Left lung (tissue), 4 donors: ENCODE measurements at regions not wholly inside any gene's neighbourhood (a gene's known extent, or its start where the extent isn't known, plus 50 kb on each side); places are given as distances from the start of the nearest gene placed in this dataset.
"Not testable (repeated sequence)": the region's sequence is repeated elsewhere in the genome, so short reads cannot be mapped to it uniquely, and the experiment has no call there.

Experiments used
- ATAC-seq: fragments of 200-7000 bp; cut with Tn5 transposase; one replicate; pipeline ENCODE4 v1.9.1; 2020; ENCODE audit warnings: moderate library complexity
- DNase-seq, 4 donors: peaks; one replicate each; pipeline ENCODE4 v3.0.0-alpha.2; 2013 to 2020
- H3K27ac ChIP-seq, 2 donors: fragments of 200-600 bp; sonication (generic) in 1 of 2; one replicate each; pipeline versions ENCODE4 v1.5.0 to v1.8.0; 2020 to 2021
- H3K27me3 ChIP-seq, 2 donors: fragments of 200-600 bp; sonication (generic) in 1 of 2; one replicate each; pipeline versions ENCODE4 v1.5.0 to v1.8.0; 2020 to 2021
- H3K36me3 ChIP-seq, 2 donors: fragments of 200-600 bp; sonication (generic) in 1 of 2; one replicate each; pipeline versions ENCODE4 v1.5.0 to v1.8.0; 2020 to 2021
- H3K4me1 ChIP-seq, 2 donors: fragments of 200-600 bp; one replicate each; pipeline ENCODE4 v1.8.0; 2021
- H3K4me3 ChIP-seq, 2 donors: fragments of 200-600 bp; sonication (generic) in 1 of 2; one replicate each; pipeline versions ENCODE4 v1.5.0 to v1.8.0; 2020 to 2021; ENCODE audit warnings: mild to moderate bottlenecking in 1 of 2
- H3K9me3 ChIP-seq, 2 donors: fragments of 200-600 bp; sonication (generic) in 1 of 2; one replicate each; pipeline versions ENCODE4 v1.5.0 to v1.8.0; 2020 to 2021
- CTCF ChIP-seq, 2 donors: fragments of 200-600 bp; sonication (generic) in 1 of 2; IDR thresholded peaks; one replicate each; pipeline versions ENCODE4 v1.5.0 to v1.8.0; 2021; ENCODE audit warnings: antibody characterized with exemption in 2 of 2
- intact Hi-C, 2 donors: fragments of 100-400 bp; cut with DNase I; formaldehyde crosslinking; loops; one replicate each; pipeline versions ENCODE4 v1.11.2 to v1.14.2; 2022
- donor health status: DM: no; HTN: yes; CAD: no.
- donor health status: DM: no; HTN: no; CAD: no.

- no peak overlapping the region for H3K4me3 ChIP-seq
- ATAC-seq (no peak), DNase-seq (peak in 1 of 4 donors; percentile 8)
- TF ChIP-seq CTCF (IDR thresholded peaks at IDR 0.05), result no peak
- intact Hi-C loops, result no loop called here
- no peak overlapping the region for H3K27ac ChIP-seq
- H3K36me3 ChIP-seq, result no peaks in the 10 kb centered on the region
- H3K4me1 ChIP-seq, result no peaks in the 10 kb centered on the region
- no peaks in the 10 kb centered on the region for H3K27me3 ChIP-seq
- H3K9me3 ChIP-seq, result no peaks in the 10 kb centered on the region
Measured at GRCh38 chr11:82194521-82194920, 539.1 kb downstream of the FAM181B start.

GRCh38 chr11:82191695-82192094 lies 542.0 kb downstream of the FAM181B start:
- no peak for TF ChIP-seq CTCF (IDR thresholded peaks at IDR 0.05)

GRCh38 chr11:82185925-82186324 lies 547.7 kb downstream of the FAM181B start:
- H3K27me3 ChIP-seq, result no peaks in the 10 kb centered on the region
- peaks cover 0 to 2% of the 10 kb centered on the region in 2 donors for H3K9me3 ChIP-seq
- no peaks in the 10 kb centered on the region for H3K4me1 ChIP-seq
- intact Hi-C loops, result no loop called here
- no peak for ATAC-seq
- DNase-seq, result no peak
- no peak overlapping the region for H3K4me3 ChIP-seq
- no peaks in the 10 kb centered on the region for H3K36me3 ChIP-seq
- no peak overlapping the region for H3K27ac ChIP-seq
- no peak for TF ChIP-seq CTCF (IDR thresholded peaks at IDR 0.05)

More at GRCh38 chr11:82191695-82192094, 542.0 kb downstream of the FAM181B start:
- DNase-seq (peak in 1 of 4 donors; percentile 13), ATAC-seq (no peak)
- no peaks in the 10 kb centered on the region for H3K9me3 ChIP-seq
- H3K4me1 ChIP-seq, result no peaks in the 10 kb centered on the region
- intact Hi-C loops, result no loop called here
- no peak overlapping the region for H3K27ac ChIP-seq
- no peak overlapping the region for H3K4me3 ChIP-seq
- H3K36me3 ChIP-seq, result no peaks in the 10 kb centered on the region
- H3K27me3 ChIP-seq, result no peaks in the 10 kb centered on the region

GRCh38 chr11:82184966-82185365 lies 548.7 kb downstream of the FAM181B start:
- intact Hi-C loops, result no loop called here
- no peak for TF ChIP-seq CTCF (IDR thresholded peaks at IDR 0.05)
- no peaks in the 10 kb centered on the region for H3K4me1 ChIP-seq
- DNase-seq, result no peak
- no peak overlapping the region for H3K27ac ChIP-seq
- no peaks in the 10 kb centered on the region for H3K36me3 ChIP-seq
- ATAC-seq, result no peak
- peaks cover 0 to 2% of the 10 kb centered on the region in 2 donors for H3K9me3 ChIP-seq
- H3K4me3 ChIP-seq, result no peak overlapping the region
- no peaks in the 10 kb centered on the region for H3K27me3 ChIP-seq

GRCh38 chr11:82183346-82183745 lies 550.3 kb downstream of the FAM181B start:
- Histone ChIP-seq H3K36me3 (no peaks in the 10 kb centered on the region), H3K27ac (no peak overlapping the region), H3K4me3 (no peak overlapping the region), H3K27me3 (no peaks in the 10 kb centered on the region), H3K9me3 (peaks cover 0 to 2% of the 10 kb centered on the region in 2 donors), H3K4me1 (no peaks in the 10 kb centered on the region)
- DNase-seq (no peak), ATAC-seq (no peak)
- TF ChIP-seq CTCF (IDR thresholded peaks at IDR 0.05), result no peak
- intact Hi-C loops, result no loop called here

GRCh38 chr11:82182697-82183096 lies 551.0 kb downstream of the FAM181B start:
- H3K4me3 ChIP-seq, H3K36me3 ChIP-seq, ATAC-seq, H3K27me3 ChIP-seq, H3K4me1 ChIP-seq, intact Hi-C loops, DNase-seq, H3K27ac ChIP-seq, H3K9me3 ChIP-seq: not testable (repeated sequence)

GRCh38 chr11:82181796-82182195 lies 551.9 kb downstream of the FAM181B start:
- ATAC-seq, H3K36me3 ChIP-seq, H3K27me3 ChIP-seq, H3K4me1 ChIP-seq, H3K4me3 ChIP-seq, H3K9me3 ChIP-seq, H3K27ac ChIP-seq, intact Hi-C loops: not testable (repeated sequence)
- peak in 1 of 4 donors; percentile 59 for DNase-seq
